Body of pancreas (tissue), 4 donors: ENCODE measurements at regions not wholly inside any gene's neighbourhood (a gene's known extent, or its start where the extent isn't known, plus 50 kb on each side); places are given as distances from the start of the nearest gene placed in this dataset.

Experiments used
- POLR2A ChIP-seq, 3 donors: fragments of 450-650 bp; IDR thresholded peaks; one replicate each; pipeline ENCODE4 v1.6.1; 2016; ENCODE audit warnings: antibody characterized with exemption in 3 of 3, mild to moderate bottlenecking in 2 of 3
- TF ChIP-seq, protein P1 (sequence below), 7 experiments: fragments of 450-650 bp in 4 of 7; fragments of 200-600 bp in 3 of 7; sonication (generic) in 3 of 7; IDR thresholded peaks; one replicate each; pipeline ENCODE4 v1.5.1; 2016 to 2019; ENCODE audit warnings: antibody characterized with exemption in 7 of 7

DNA sequence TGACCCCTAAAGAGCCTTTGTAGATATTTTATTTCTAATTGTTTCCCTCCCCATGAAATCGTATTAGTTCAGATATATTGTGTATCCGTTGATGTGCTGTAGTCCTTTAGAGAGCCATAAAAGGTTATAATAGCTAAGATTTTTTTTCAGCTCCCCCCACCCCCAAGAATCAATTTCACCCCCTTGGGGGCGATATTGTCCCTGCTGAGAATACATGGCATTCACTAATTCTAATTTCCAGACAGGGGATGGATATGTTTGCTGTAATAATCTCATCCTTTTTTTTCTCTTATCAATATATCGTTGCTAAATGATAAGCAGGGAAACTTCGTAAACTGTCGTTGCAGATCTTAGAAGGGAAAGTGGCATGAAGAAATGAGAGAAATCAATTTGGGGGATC is 530.7 kb downstream of the TMEM182 start:
- TF ChIP-seq, protein P1, sequence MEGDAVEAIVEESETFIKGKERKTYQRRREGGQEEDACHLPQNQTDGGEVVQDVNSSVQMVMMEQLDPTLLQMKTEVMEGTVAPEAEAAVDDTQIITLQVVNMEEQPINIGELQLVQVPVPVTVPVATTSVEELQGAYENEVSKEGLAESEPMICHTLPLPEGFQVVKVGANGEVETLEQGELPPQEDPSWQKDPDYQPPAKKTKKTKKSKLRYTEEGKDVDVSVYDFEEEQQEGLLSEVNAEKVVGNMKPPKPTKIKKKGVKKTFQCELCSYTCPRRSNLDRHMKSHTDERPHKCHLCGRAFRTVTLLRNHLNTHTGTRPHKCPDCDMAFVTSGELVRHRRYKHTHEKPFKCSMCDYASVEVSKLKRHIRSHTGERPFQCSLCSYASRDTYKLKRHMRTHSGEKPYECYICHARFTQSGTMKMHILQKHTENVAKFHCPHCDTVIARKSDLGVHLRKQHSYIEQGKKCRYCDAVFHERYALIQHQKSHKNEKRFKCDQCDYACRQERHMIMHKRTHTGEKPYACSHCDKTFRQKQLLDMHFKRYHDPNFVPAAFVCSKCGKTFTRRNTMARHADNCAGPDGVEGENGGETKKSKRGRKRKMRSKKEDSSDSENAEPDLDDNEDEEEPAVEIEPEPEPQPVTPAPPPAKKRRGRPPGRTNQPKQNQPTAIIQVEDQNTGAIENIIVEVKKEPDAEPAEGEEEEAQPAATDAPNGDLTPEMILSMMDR (IDR thresholded peaks at IDR 0.05), result no peak
- TF ChIP-seq POLR2A (IDR thresholded peaks at IDR 0.05), result no peak
